ENCODE measurements at regions not wholly inside any gene's neighbourhood (a gene's known extent, or its start where the extent isn't known, plus 50 kb on each side); places are given as distances from the start of the nearest gene placed in this dataset.

DNA sequence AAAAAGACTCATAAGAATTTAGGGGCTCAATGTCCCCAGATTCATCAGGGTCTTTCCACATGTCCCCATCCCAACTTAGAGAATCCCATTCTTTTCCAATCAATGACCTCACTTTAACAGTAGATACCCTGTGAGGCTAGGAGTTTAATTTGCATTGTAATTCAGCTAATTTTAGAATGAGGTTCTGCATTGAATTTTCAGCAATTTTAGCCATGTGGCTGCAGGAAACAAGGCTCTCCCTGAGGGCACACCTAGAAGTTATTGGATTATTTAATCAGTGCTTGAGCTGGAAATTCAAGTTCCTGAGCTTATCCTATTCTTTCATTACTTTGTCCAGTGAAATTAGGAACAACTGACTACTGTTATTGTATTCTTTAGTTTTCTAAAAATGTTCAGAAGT, 433.8 kb downstream of the ADAMTS20 start:
- no peaks in the 10 kb centered on the region for H3K79me2 ChIP-seq (replicated peaks; ENCODE audit: insufficient read depth, low read length)
- H2AFZ ChIP-seq (ENCODE audit: low read depth, low read length), result no peak overlapping the region
- H3K36me3 ChIP-seq (ENCODE audit: insufficient read depth, low read length), result no peaks in the 10 kb centered on the region
- no peak overlapping the region for H3K4me2 ChIP-seq (ENCODE audit: low read length)
- no peaks in the 10 kb centered on the region for H3K27me3 ChIP-seq (ENCODE audit: insufficient read depth, low read depth, low read length)
- no peaks in the 10 kb centered on the region for H3K9me2 ChIP-seq (ENCODE audit: insufficient read depth, low read length)
- TF ChIP-seq, protein P1, sequence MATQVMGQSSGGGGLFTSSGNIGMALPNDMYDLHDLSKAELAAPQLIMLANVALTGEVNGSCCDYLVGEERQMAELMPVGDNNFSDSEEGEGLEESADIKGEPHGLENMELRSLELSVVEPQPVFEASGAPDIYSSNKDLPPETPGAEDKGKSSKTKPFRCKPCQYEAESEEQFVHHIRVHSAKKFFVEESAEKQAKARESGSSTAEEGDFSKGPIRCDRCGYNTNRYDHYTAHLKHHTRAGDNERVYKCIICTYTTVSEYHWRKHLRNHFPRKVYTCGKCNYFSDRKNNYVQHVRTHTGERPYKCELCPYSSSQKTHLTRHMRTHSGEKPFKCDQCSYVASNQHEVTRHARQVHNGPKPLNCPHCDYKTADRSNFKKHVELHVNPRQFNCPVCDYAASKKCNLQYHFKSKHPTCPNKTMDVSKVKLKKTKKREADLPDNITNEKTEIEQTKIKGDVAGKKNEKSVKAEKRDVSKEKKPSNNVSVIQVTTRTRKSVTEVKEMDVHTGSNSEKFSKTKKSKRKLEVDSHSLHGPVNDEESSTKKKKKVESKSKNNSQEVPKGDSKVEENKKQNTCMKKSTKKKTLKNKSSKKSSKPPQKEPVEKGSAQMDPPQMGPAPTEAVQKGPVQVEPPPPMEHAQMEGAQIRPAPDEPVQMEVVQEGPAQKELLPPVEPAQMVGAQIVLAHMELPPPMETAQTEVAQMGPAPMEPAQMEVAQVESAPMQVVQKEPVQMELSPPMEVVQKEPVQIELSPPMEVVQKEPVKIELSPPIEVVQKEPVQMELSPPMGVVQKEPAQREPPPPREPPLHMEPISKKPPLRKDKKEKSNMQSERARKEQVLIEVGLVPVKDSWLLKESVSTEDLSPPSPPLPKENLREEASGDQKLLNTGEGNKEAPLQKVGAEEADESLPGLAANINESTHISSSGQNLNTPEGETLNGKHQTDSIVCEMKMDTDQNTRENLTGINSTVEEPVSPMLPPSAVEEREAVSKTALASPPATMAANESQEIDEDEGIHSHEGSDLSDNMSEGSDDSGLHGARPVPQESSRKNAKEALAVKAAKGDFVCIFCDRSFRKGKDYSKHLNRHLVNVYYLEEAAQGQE (IDR thresholded peaks at IDR 0.05; ENCODE audit: borderline replicate concordance), result no peak
- no peak for TF ChIP-seq EZH2 (IDR thresholded peaks at IDR 0.05; ENCODE audit: borderline replicate concordance, insufficient read depth, low read length, poor library complexity, severe bottlenecking)
- no peak for TF ChIP-seq RAD21 (conservative IDR thresholded peaks at IDR 0.05)
- TF ChIP-seq SMC3 (conservative IDR thresholded peaks at IDR 0.05; ENCODE audit: poor library complexity), result no peak
- no peak for TF ChIP-seq MXI1 (conservative IDR thresholded peaks at IDR 0.05; ENCODE audit: poor library complexity, severe bottlenecking)
- TF ChIP-seq, protein P2, sequence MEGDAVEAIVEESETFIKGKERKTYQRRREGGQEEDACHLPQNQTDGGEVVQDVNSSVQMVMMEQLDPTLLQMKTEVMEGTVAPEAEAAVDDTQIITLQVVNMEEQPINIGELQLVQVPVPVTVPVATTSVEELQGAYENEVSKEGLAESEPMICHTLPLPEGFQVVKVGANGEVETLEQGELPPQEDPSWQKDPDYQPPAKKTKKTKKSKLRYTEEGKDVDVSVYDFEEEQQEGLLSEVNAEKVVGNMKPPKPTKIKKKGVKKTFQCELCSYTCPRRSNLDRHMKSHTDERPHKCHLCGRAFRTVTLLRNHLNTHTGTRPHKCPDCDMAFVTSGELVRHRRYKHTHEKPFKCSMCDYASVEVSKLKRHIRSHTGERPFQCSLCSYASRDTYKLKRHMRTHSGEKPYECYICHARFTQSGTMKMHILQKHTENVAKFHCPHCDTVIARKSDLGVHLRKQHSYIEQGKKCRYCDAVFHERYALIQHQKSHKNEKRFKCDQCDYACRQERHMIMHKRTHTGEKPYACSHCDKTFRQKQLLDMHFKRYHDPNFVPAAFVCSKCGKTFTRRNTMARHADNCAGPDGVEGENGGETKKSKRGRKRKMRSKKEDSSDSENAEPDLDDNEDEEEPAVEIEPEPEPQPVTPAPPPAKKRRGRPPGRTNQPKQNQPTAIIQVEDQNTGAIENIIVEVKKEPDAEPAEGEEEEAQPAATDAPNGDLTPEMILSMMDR (IDR thresholded peaks at IDR 0.05; ENCODE audit: poor library complexity, severe bottlenecking), result no peak
- no peak for TF ChIP-seq TAF1 (IDR thresholded peaks at IDR 0.05; ENCODE audit: low read depth)
- TF ChIP-seq EP300 (conservative IDR thresholded peaks at IDR 0.05; ENCODE audit: poor library complexity, severe bottlenecking), result no peak
- TF ChIP-seq POLR2AphosphoS5 (IDR thresholded peaks at IDR 0.05), result no peak
- H3K27ac ChIP-seq (ENCODE audit: low read length), result no peak overlapping the region
- no peak overlapping the region for H3K4me3 ChIP-seq (ENCODE audit: low read length)
- no peaks in the 10 kb centered on the region for H3F3A ChIP-seq (ENCODE audit: insufficient read depth, low read length, poor library complexity, severe bottlenecking)
- no peak overlapping the region for H3K9ac ChIP-seq (ENCODE audit: low read length)
- H3K9me3 ChIP-seq (ENCODE audit: low read length), result no peaks in the 10 kb centered on the region
- H4K20me1 ChIP-seq (ENCODE audit: insufficient read depth), result no peaks in the 10 kb centered on the region

- H3K9me3 ChIP-seq (ENCODE audit: low read length), result no peaks in the 10 kb centered on the region
- H3K27ac ChIP-seq (ENCODE audit: low read length), result no peak overlapping the region
- no peaks in the 10 kb centered on the region for H3K79me2 ChIP-seq (replicated peaks; ENCODE audit: insufficient read depth, low read length)
- H2AFZ ChIP-seq (ENCODE audit: low read depth, low read length), result no peak overlapping the region
- no peaks in the 10 kb centered on the region for H3K36me3 ChIP-seq (ENCODE audit: insufficient read depth, low read length)
- H3K9ac ChIP-seq (ENCODE audit: low read length), result no peak overlapping the region
- TF ChIP-seq MXI1 (conservative IDR thresholded peaks at IDR 0.05; ENCODE audit: poor library complexity, severe bottlenecking) (no peak), TAF1 (IDR thresholded peaks at IDR 0.05; ENCODE audit: low read depth) (no peak)
- H3K9me2 ChIP-seq (ENCODE audit: insufficient read depth, low read length), result no peaks in the 10 kb centered on the region
- no peaks in the 10 kb centered on the region for H3K27me3 ChIP-seq (ENCODE audit: insufficient read depth, low read depth, low read length)
- H3K4me2 ChIP-seq (ENCODE audit: low read length), result no peak overlapping the region
- no peaks in the 10 kb centered on the region for H3F3A ChIP-seq (ENCODE audit: insufficient read depth, low read length, poor library complexity, severe bottlenecking)
- H4K20me1 ChIP-seq (ENCODE audit: insufficient read depth), result no peaks in the 10 kb centered on the region
- no peak overlapping the region for H3K4me3 ChIP-seq (ENCODE audit: low read length)
These were observed 434.6 kb downstream of the ADAMTS20 start for GRCh38 chr12:43117226-43117930.
